ENCODE measurements at regions not wholly inside any gene's neighbourhood (a gene's known extent, or its start where the extent isn't known, plus 50 kb on each side); places are given as distances from the start of the nearest gene placed in this dataset.

GRCh38 chr11:88036701-88037100, 138.5 kb downstream of the RAB38 start:
- TF ChIP-seq CTCF (IDR thresholded peaks at IDR 0.05) (no peak), POLR2A (IDR thresholded peaks at IDR 0.05) (no peak)
